SK-N-SH (cell line): ENCODE measurements at regions not wholly inside any gene's neighbourhood (a gene's known extent, or its start where the extent isn't known, plus 50 kb on each side); places are given as distances from the start of the nearest gene placed in this dataset.

ENCODE experiments used
- CHD2 ChIP-seq: fragments of 150-350 bp; IDR thresholded peaks from 2 replicates; pipeline ENCODE4 v1.6.1; 2018; ENCODE audit warnings: low read length; ENCODE audit not compliant: partially characterized antibody
- CTCF ChIP-seq: fragments of 200-600 bp; sonication (generic); IDR thresholded peaks from 2 replicates; pipeline ENCODE4 v1.6.1; 2017; ENCODE audit warnings: antibody characterized with exemption, mild to moderate bottlenecking, moderate library complexity
- FOSL2 ChIP-seq: IDR thresholded peaks from 2 replicates; pipeline ENCODE4 v1.4.0; 2012; ENCODE audit warnings: low read depth, mild to moderate bottlenecking, moderate library complexity, borderline replicate concordance
- GABPA ChIP-seq: IDR thresholded peaks from 2 replicates; pipeline ENCODE4 v1.4.0; 2012; ENCODE audit warnings: low read depth, mild to moderate bottlenecking
- JUND ChIP-seq: IDR thresholded peaks from 2 replicates; pipeline ENCODE4 v1.4.0; 2012
- MAX ChIP-seq: IDR thresholded peaks from 2 replicates; pipeline ENCODE4 v1.4.0; 2012; ENCODE audit warnings: low read depth
- MEF2A ChIP-seq: IDR thresholded peaks from 2 replicates; pipeline ENCODE4 v1.4.0; 2012; ENCODE audit warnings: low read depth, borderline replicate concordance
- MXI1 ChIP-seq: IDR thresholded peaks from 2 replicates; pipeline ENCODE4 v1.6.1; 2012; ENCODE audit warnings: mild to moderate bottlenecking, low read depth, low read length, improper control_type of control experiment
- RAD21 ChIP-seq: IDR thresholded peaks from 2 replicates; pipeline ENCODE4 v1.6.1; 2012; ENCODE audit warnings: mild to moderate bottlenecking, low read length
- REST ChIP-seq: IDR thresholded peaks from 2 replicates; pipeline ENCODE4 v1.6.1; 2012; ENCODE audit warnings: mild to moderate bottlenecking, low read depth, low read length, moderate library complexity
- SMC3 ChIP-seq: IDR thresholded peaks from 2 replicates; pipeline ENCODE4 v1.6.1; 2012; ENCODE audit warnings: low read depth, low read length, improper control_type of control experiment
- TAF1 ChIP-seq: IDR thresholded peaks from 2 replicates; pipeline ENCODE4 v1.6.1; 2012; ENCODE audit warnings: low read depth, mild to moderate bottlenecking, low read length, moderate library complexity, borderline replicate concordance
- TCF12 ChIP-seq: IDR thresholded peaks from 2 replicates; pipeline ENCODE4 v1.4.0; 2012

- no peak for TF ChIP-seq CTCF
- no peak for TF ChIP-seq CHD2
- TF ChIP-seq TAF1 = no peak
- no peak for TF ChIP-seq RAD21
- TF ChIP-seq MXI1 = no peak
- no peak for TF ChIP-seq TCF12
- no peak for TF ChIP-seq FOSL2
- no peak for TF ChIP-seq MEF2A
- TF ChIP-seq REST = no peak
- no peak for TF ChIP-seq MAX
- TF ChIP-seq GABPA = no peak
- TF ChIP-seq SMC3 = no peak
- no peak for TF ChIP-seq JUND
Measured at GRCh38 chr9:38128752-38129270, 59.8 kb upstream of the SHB start.
